ENCODE measurements at regions not wholly inside any gene's neighbourhood (a gene's known extent, or its start where the extent isn't known, plus 50 kb on each side); places are given as distances from the start of the nearest gene placed in this dataset.

- H3K4me3 ChIP-seq (ENCODE audit: low read depth in 1 of 3, low read length in 3 of 3) = no peak overlapping the region
- no peaks in the 10 kb centered on the region for H3K36me3 ChIP-seq (ENCODE audit: control insufficient read depth in 3 of 3, insufficient read depth in 2 of 3, low read depth in 1 of 3, low read length in 3 of 3)
- WGBS, 3 donors = 73 to 84% (median 79%) methylated on average over 1 of the region's 1 CpG
- DNase-seq = no peak
- peaks cover 0 to 20% (median 0%) of the 10 kb centered on the region in 3 donors for H3K27me3 ChIP-seq (ENCODE audit: control insufficient read depth in 3 of 3, insufficient read depth in 3 of 3, low read length in 3 of 3)
- no peak for FAIRE-seq
- no peaks in the 10 kb centered on the region for H3K4me1 ChIP-seq (ENCODE audit: control insufficient read depth in 3 of 3, insufficient read depth in 2 of 3, low read depth in 1 of 3, low read length in 2 of 3)
- H3K9me3 ChIP-seq (ENCODE audit: control insufficient read depth in 2 of 2, insufficient read depth in 1 of 2, low read depth in 1 of 2, low read length in 1 of 2) = no peaks in the 10 kb centered on the region
- no peak overlapping the region for H3K27ac ChIP-seq (ENCODE audit: low read depth in 1 of 3, low read length in 2 of 3)
These were observed 250.9 kb upstream of the SEMA6A start for GRCh38 chr5:116825486-116825885.

GRCh38 chr5:116824751-116825438 is 250.3 kb upstream of the SEMA6A start:
- Histone ChIP-seq H3K4me1 (ENCODE audit: control insufficient read depth in 3 of 3, insufficient read depth in 2 of 3, low read depth in 1 of 3, low read length in 2 of 3) (no peaks in the 10 kb centered on the region), H3K27ac (ENCODE audit: low read depth in 1 of 3, low read length in 2 of 3) (no peak overlapping the region), H3K9me3 (ENCODE audit: control insufficient read depth in 2 of 2, insufficient read depth in 1 of 2, low read depth in 1 of 2, low read length in 1 of 2) (no peaks in the 10 kb centered on the region), H3K36me3 (ENCODE audit: control insufficient read depth in 3 of 3, insufficient read depth in 2 of 3, low read depth in 1 of 3, low read length in 3 of 3) (no peaks in the 10 kb centered on the region), H3K27me3 (ENCODE audit: control insufficient read depth in 3 of 3, insufficient read depth in 3 of 3, low read length in 3 of 3) (peaks cover 0 to 17% (median 0%) of the 10 kb centered on the region in 3 donors), H3K4me3 (ENCODE audit: low read depth in 1 of 3, low read length in 3 of 3) (no peak overlapping the region)
- DNase-seq (no peak), FAIRE-seq (no peak)
- WGBS, 3 donors = 75 to 87% (median 79%) methylated on average over 3 of the region's 3 CpGs

GRCh38 chr5:116814626-116815385 is 240.2 kb upstream of the SEMA6A start:
- Histone ChIP-seq H3K4me1 (ENCODE audit: control insufficient read depth in 3 of 3, insufficient read depth in 2 of 3, low read depth in 1 of 3, low read length in 2 of 3) (no peaks in the 10 kb centered on the region), H3K27me3 (ENCODE audit: control insufficient read depth in 3 of 3, insufficient read depth in 3 of 3, low read length in 3 of 3) (peaks cover 0 to 4% (median 0%) of the 10 kb centered on the region in 3 donors), H3K9me3 (ENCODE audit: control insufficient read depth in 2 of 2, insufficient read depth in 1 of 2, low read depth in 1 of 2, low read length in 1 of 2) (no peaks in the 10 kb centered on the region), H3K4me3 (ENCODE audit: low read depth in 1 of 3, low read length in 3 of 3) (no peak overlapping the region), H3K27ac (ENCODE audit: low read depth in 1 of 3, low read length in 2 of 3) (no peak overlapping the region), H3K36me3 (ENCODE audit: control insufficient read depth in 3 of 3, insufficient read depth in 2 of 3, low read depth in 1 of 3, low read length in 3 of 3) (no peaks in the 10 kb centered on the region)
- DNase-seq = no peak
- no peak for FAIRE-seq
- 85 to 90% (median 85%) methylated on average over 10 of the region's 10 CpGs for WGBS, 3 donors

GRCh38 chr5:116813906-116814305 is 239.3 kb upstream of the SEMA6A start:
- no peak overlapping the region for H3K27ac ChIP-seq (ENCODE audit: low read depth in 1 of 3, low read length in 2 of 3)
- DNase-seq = no peak
- H3K4me3 ChIP-seq (ENCODE audit: low read depth in 1 of 3, low read length in 3 of 3) = no peak overlapping the region
- FAIRE-seq = no peak
- H3K9me3 ChIP-seq (ENCODE audit: control insufficient read depth in 2 of 2, insufficient read depth in 1 of 2, low read depth in 1 of 2, low read length in 1 of 2) = no peaks in the 10 kb centered on the region
- H3K36me3 ChIP-seq (ENCODE audit: control insufficient read depth in 3 of 3, insufficient read depth in 2 of 3, low read depth in 1 of 3, low read length in 3 of 3) = no peaks in the 10 kb centered on the region
- no peaks in the 10 kb centered on the region for H3K4me1 ChIP-seq (ENCODE audit: control insufficient read depth in 3 of 3, insufficient read depth in 2 of 3, low read depth in 1 of 3, low read length in 2 of 3)
- H3K27me3 ChIP-seq (ENCODE audit: control insufficient read depth in 3 of 3, insufficient read depth in 3 of 3, low read length in 3 of 3) = peaks cover 0 to 4% (median 0%) of the 10 kb centered on the region in 3 donors
- 69 to 85% (median 70%) methylated on average over 2 of the region's 2 CpGs for WGBS, 3 donors

DNA sequence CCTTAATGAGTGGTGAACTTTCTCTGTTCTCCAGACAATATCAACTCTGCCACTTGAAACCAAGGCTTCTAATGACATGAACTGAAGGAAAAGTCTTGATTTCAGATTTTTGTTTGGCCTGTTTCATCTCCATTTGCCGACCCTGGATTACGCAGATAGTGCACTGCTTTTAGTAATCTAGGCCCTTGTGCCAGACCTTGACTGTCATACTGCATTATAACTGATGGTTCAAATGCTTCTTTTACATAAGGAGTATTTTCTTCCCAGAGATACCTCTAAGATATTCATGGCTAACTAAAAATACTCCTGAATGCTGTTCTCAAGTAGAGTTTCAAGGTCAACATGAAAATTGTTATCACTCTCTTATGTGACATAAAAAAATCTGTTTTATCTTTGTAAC is 238.7 kb upstream of the SEMA6A start:
- Histone ChIP-seq H3K9me3 (ENCODE audit: control insufficient read depth in 2 of 2, insufficient read depth in 1 of 2, low read depth in 1 of 2, low read length in 1 of 2) (no peaks in the 10 kb centered on the region), H3K4me1 (ENCODE audit: control insufficient read depth in 3 of 3, insufficient read depth in 2 of 3, low read depth in 1 of 3, low read length in 2 of 3) (no peaks in the 10 kb centered on the region), H3K36me3 (ENCODE audit: control insufficient read depth in 3 of 3, insufficient read depth in 2 of 3, low read depth in 1 of 3, low read length in 3 of 3) (no peaks in the 10 kb centered on the region), H3K4me3 (ENCODE audit: low read depth in 1 of 3, low read length in 3 of 3) (no peak overlapping the region), H3K27me3 (ENCODE audit: control insufficient read depth in 3 of 3, insufficient read depth in 3 of 3, low read length in 3 of 3) (peaks cover 0 to 4% (median 0%) of the 10 kb centered on the region in 3 donors), H3K27ac (ENCODE audit: low read depth in 1 of 3, low read length in 2 of 3) (no peak overlapping the region)
- no peak for DNase-seq
- WGBS, 3 donors = 94 to 97% (median 96%) methylated on average over 2 of the region's 2 CpGs
- no peak for FAIRE-seq

- no peak overlapping the region for H3K27ac ChIP-seq (ENCODE audit: low read depth in 1 of 3, low read length in 2 of 3)
- FAIRE-seq (no peak), DNase-seq (no peak)
- H3K9me3 ChIP-seq (ENCODE audit: control insufficient read depth in 2 of 2, insufficient read depth in 1 of 2, low read depth in 1 of 2, low read length in 1 of 2) = no peaks in the 10 kb centered on the region
- H3K36me3 ChIP-seq (ENCODE audit: control insufficient read depth in 3 of 3, insufficient read depth in 2 of 3, low read depth in 1 of 3, low read length in 3 of 3) = no peaks in the 10 kb centered on the region
- peaks cover 0 to 4% (median 0%) of the 10 kb centered on the region in 3 donors for H3K27me3 ChIP-seq (ENCODE audit: control insufficient read depth in 3 of 3, insufficient read depth in 3 of 3, low read length in 3 of 3)
- H3K4me3 ChIP-seq (ENCODE audit: low read depth in 1 of 3, low read length in 3 of 3) = no peak overlapping the region
- no peaks in the 10 kb centered on the region for H3K4me1 ChIP-seq (ENCODE audit: control insufficient read depth in 3 of 3, insufficient read depth in 2 of 3, low read depth in 1 of 3, low read length in 2 of 3)
- 66 to 80% (median 71%) methylated on average over 2 of the region's 2 CpGs for WGBS, 3 donors
These were observed 236.3 kb upstream of the SEMA6A start for GRCh38 chr5:116810951-116811350.

- no peak for FAIRE-seq
- 55 to 60% (median 58%) methylated on average over 3 of the region's 3 CpGs for WGBS, 3 donors
- Histone ChIP-seq H3K4me1 (ENCODE audit: control insufficient read depth in 3 of 3, insufficient read depth in 2 of 3, low read depth in 1 of 3, low read length in 2 of 3) (no peaks in the 10 kb centered on the region), H3K4me3 (ENCODE audit: low read depth in 1 of 3, low read length in 3 of 3) (no peak overlapping the region), H3K9me3 (ENCODE audit: control insufficient read depth in 2 of 2, insufficient read depth in 1 of 2, low read depth in 1 of 2, low read length in 1 of 2) (no peaks in the 10 kb centered on the region), H3K27me3 (ENCODE audit: control insufficient read depth in 3 of 3, insufficient read depth in 3 of 3, low read length in 3 of 3) (no peaks in the 10 kb centered on the region), H3K27ac (ENCODE audit: low read depth in 1 of 3, low read length in 2 of 3) (no peak overlapping the region), H3K36me3 (ENCODE audit: control insufficient read depth in 3 of 3, insufficient read depth in 2 of 3, low read depth in 1 of 3, low read length in 3 of 3) (no peaks in the 10 kb centered on the region)
- no peak for DNase-seq
These were observed 232.2 kb upstream of the SEMA6A start for GRCh38 chr5:116806836-116807235.

- WGBS, 3 donors = 88 to 93% (median 91%) methylated on average over 3 of the region's 3 CpGs
- Histone ChIP-seq H3K36me3 (ENCODE audit: control insufficient read depth in 3 of 3, insufficient read depth in 2 of 3, low read depth in 1 of 3, low read length in 3 of 3) (no peaks in the 10 kb centered on the region), H3K4me1 (ENCODE audit: control insufficient read depth in 3 of 3, insufficient read depth in 2 of 3, low read depth in 1 of 3, low read length in 2 of 3) (no peaks in the 10 kb centered on the region), H3K27ac (ENCODE audit: low read depth in 1 of 3, low read length in 2 of 3) (no peak overlapping the region), H3K27me3 (ENCODE audit: control insufficient read depth in 3 of 3, insufficient read depth in 3 of 3, low read length in 3 of 3) (no peaks in the 10 kb centered on the region), H3K4me3 (ENCODE audit: low read depth in 1 of 3, low read length in 3 of 3) (no peak overlapping the region), H3K9me3 (ENCODE audit: control insufficient read depth in 2 of 2, insufficient read depth in 1 of 2, low read depth in 1 of 2, low read length in 1 of 2) (no peaks in the 10 kb centered on the region)
- FAIRE-seq = no peak
- DNase-seq = no peak
These were observed 224.8 kb upstream of the SEMA6A start for GRCh38 chr5:116799401-116799800.
